NK-92 treated with Interleukin-12 subunit alpha and Interleukin-12 subunit beta, amount 100 ng/mL, for 24 hours (cell line): ENCODE measurements at regions not wholly inside any gene's neighbourhood (a gene's known extent, or its start where the extent isn't known, plus 50 kb on each side); places are given as distances from the start of the nearest gene placed in this dataset.

Source experiments
- DNase-seq: peaks from one replicate; lab custom pipeline; 2025; lab: John Stamatoyannopoulos, UW

GRCh38 chr11:8799273-8799672 is 111.7 kb upstream of the AKIP1 start:
- DNase-seq: no peak

- DNase-seq: no peak
Measured at GRCh38 chr11:8800520-8801110, 110.4 kb upstream of the AKIP1 start.

GRCh38 chr11:8801121-8801520 is 109.9 kb upstream of the AKIP1 start:
- DNase-seq: no peak

- no peak for DNase-seq
Measured at GRCh38 chr11:8802251-8802650, 108.7 kb upstream of the AKIP1 start.

GRCh38 chr11:8803973-8804372 is 107.0 kb upstream of the AKIP1 start:
- DNase-seq: no peak

GRCh38 chr11:8805296-8805695 is 105.7 kb upstream of the AKIP1 start:
- no peak for DNase-seq

GRCh38 chr11:8806974-8807373 is 104.0 kb upstream of the AKIP1 start:
- DNase-seq: no peak

- no peak for DNase-seq
Measured at GRCh38 chr11:8807544-8808225, 103.3 kb upstream of the AKIP1 start.

- no peak for DNase-seq
Measured at GRCh38 chr11:8808226-8808585, 102.8 kb upstream of the AKIP1 start.

GRCh38 chr11:8809241-8809938 is 101.6 kb upstream of the AKIP1 start:
- DNase-seq: no peak

- no peak for DNase-seq
Measured at GRCh38 chr11:8809939-8810539, 101.0 kb upstream of the AKIP1 start.

- no peak for DNase-seq
Measured at GRCh38 chr11:8810540-8811301, 100.3 kb upstream of the AKIP1 start.

- no peak for DNase-seq
Measured at GRCh38 chr11:8811571-8811970, 99.4 kb upstream of the AKIP1 start.

- DNase-seq: no peak
Measured at GRCh38 chr11:8812438-8812837, 98.6 kb upstream of the AKIP1 start.

GRCh38 chr11:8813658-8814057 is 97.3 kb upstream of the AKIP1 start:
- DNase-seq: peak; percentile 33

GRCh38 chr11:8814209-8814922 is 96.6 kb upstream of the AKIP1 start:
- DNase-seq: peak; percentile 25

- DNase-seq: no peak
Measured at GRCh38 chr11:8814923-8815240, 96.1 kb upstream of the AKIP1 start.

- no peak for DNase-seq
Measured at GRCh38 chr11:8818421-8818820, 92.6 kb upstream of the AKIP1 start.

- DNase-seq: no peak
Measured at GRCh38 chr11:8820401-8820800, 90.6 kb upstream of the AKIP1 start.

- DNase-seq: no peak
Measured at GRCh38 chr11:8822469-8822868, 88.5 kb upstream of the AKIP1 start.

- no peak for DNase-seq
Measured at GRCh38 chr11:8823174-8823742, 87.7 kb upstream of the AKIP1 start.
